ENCODE measurements at regions not wholly inside any gene's neighbourhood (a gene's known extent, or its start where the extent isn't known, plus 50 kb on each side); places are given as distances from the start of the nearest gene placed in this dataset.
A peak's percentile ranks its signal among the peaks of the same experiment; 100 is the strongest.
"Not testable (repeated sequence)": the region's sequence is repeated elsewhere in the genome, so short reads cannot be mapped to it uniquely, and the experiment has no call there.

GRCh38 chr6:149127212-149127611, 190.3 kb upstream of the TAB2 start:
- DNase-seq (ENCODE audit: low read depth) = no peak

- no peak for DNase-seq (ENCODE audit: low read depth)
Measured at GRCh38 chr6:149128489-149129145, 188.9 kb upstream of the TAB2 start.

GRCh38 chr6:149129371-149130077, 188.0 kb upstream of the TAB2 start:
- DNase-seq (ENCODE audit: low read depth) = no peak

DNA sequence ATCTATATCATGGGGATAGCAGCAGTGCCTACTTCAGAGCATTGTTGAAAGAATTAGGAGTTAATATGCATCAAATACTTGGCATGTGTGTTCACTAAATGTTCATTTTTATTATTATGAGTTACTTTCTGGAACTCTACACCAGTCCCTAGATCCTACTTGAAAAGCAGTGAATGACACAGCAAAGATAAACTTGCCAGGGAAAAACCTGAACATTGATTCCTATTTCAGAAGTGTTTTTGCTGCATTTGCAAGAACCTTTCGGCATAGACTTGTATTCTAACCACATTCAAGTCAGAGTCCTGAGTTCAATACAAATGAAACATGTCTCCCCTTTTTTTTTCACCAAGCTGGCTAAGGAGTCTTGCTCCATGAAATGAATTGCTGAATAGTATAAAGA, 187.4 kb upstream of the TAB2 start:
- DNase-seq (ENCODE audit: low read depth) = no peak

DNA sequence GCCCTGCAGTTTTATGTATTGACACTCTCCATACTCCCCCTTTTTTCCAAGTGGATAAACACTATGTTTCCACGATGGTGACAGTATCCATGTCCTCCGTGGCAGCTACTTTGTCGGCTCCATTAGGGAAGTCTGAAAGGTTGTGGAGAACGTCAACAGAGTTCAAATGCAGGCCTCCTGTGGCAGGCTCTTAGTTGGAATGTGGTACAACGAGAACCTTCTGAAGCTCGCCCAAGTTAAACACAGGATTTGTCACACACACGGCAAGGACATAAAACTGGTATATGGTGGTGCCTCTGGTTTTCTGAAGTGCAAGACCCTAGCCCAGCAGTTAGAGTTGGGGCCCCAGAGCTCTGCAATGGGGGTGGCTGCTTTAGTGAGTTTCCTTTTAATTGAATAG, 187.0 kb upstream of the TAB2 start:
- no peak for DNase-seq (ENCODE audit: low read depth)

- DNase-seq (ENCODE audit: low read depth) = no peak
Measured at GRCh38 chr6:149131891-149132290, 185.6 kb upstream of the TAB2 start.

DNA sequence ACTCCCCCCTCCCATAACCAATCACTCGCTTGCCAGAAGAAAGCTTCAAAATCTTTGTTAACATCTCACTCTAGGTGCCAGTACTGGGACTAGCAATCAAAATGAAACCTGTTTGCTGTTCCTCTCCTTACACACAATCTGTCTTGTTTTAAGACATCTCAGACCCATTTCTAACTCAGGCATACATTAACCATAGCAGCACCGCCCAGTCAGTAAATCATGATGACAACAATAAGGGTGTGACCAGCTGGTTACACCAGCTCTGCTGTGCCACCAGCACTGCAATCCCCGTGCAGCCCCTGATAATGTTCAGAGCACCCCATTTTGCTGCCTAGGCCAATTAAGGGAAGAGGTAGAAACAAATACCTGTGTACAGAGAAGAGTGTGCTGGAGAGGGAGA, 185.2 kb upstream of the TAB2 start:
- DNase-seq (ENCODE audit: low read depth) = no peak

- DNase-seq (ENCODE audit: low read depth) = no peak
Measured at GRCh38 chr6:149134511-149134933, 183.0 kb upstream of the TAB2 start.

GRCh38 chr6:149135809-149136208, 181.7 kb upstream of the TAB2 start:
- no peak for DNase-seq (ENCODE audit: low read depth)

DNA sequence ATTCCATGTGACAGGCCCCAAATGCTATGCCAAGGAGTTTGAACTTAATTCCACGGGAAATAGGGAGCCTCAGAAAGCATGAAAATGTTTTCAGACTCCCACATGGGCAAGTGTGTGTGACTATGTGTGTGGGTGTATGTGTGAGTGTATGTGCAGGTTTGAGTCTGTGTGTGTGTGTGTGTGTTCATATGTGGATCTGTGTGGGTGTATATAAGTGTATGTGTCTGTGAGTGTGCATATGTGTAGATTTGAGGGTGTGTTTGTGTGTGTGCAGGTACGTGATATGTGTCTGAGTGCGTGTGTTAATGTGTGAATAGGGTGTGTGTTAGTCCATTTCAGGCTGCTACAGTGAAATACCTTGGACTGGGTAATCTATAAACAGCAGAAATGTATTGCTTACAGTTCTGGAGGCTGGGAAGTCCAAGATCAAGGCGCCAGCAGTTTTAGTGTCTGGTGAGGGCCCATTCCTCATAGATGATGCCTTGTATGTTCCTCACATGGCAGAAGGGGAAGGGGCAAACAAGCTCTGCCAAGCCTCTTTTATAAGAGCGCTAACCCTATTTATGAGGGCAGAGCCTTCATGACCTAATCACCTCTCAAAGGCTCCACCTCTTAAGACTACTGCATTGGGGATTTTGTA, 181.1 kb upstream of the TAB2 start:
- no peak for DNase-seq (ENCODE audit: low read depth)

DNA sequence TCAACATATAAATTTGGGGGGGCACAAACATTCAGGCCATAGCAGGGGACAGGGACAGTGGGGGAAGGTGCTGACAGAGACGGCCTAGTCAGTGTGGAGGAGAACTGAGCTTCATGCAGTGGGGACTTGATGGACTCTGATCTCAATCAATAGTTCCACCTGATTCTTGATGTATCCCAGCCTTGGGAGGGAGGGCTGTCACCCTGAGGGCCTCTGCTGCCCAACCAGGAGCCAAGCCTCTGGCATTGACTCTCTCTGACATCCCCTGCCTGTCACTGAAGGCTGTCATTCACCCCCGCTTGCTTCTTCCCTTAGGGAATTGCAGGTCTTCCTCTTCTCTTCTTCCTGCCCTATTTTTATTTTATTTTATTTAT, 180.6 kb upstream of the TAB2 start:
- DNase-seq (ENCODE audit: low read depth) = no peak

DNA sequence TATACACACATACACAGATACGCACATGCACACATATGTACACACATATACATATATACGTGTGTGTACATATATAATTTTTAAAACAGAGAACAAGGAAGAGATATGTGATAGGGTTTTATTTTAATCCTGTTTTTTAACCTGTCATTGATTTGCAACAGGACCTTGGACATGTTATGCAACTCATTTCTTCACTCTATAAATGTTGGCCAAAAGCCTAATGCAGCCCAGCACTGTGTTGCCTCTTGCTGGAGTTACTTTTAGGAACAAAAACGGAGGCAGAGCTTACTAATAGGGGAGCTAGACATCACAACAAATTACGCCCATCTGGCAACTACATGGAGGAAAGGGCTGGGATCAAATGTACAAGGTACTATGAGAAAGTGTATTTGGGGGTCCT, 179.9 kb upstream of the TAB2 start:
- no peak for DNase-seq (ENCODE audit: low read depth)

DNA sequence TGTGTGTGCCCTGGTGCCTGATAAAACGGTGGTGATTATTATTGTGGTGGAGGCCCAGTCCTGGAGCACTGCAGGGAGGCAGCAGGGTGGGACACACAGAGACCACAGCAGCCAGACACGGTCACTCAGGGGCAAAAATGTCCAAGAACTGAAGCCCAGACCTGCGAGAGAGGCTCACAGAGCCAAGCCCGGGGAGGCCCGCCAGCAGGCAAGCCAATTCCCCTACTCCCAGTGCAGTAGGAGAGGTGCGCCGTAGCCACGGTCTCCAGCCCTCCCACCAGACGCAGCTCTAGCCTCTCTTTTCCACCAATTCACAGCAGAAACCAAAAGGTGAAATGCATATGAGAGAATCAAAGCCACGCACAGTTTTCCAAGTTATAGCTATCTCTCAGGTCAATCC, 179.4 kb upstream of the TAB2 start:
- DNase-seq (ENCODE audit: low read depth) = no peak

GRCh38 chr6:149138699-149139294, 178.7 kb upstream of the TAB2 start:
- DNase-seq (ENCODE audit: low read depth) = no peak

- no peak for DNase-seq (ENCODE audit: low read depth)
Measured at GRCh38 chr6:149139782-149140136, 177.8 kb upstream of the TAB2 start.

- DNase-seq (ENCODE audit: low read depth) = peak; percentile 31
Measured at GRCh38 chr6:149140137-149140909, 177.2 kb upstream of the TAB2 start.

- DNase-seq (ENCODE audit: low read depth) = no peak
Measured at GRCh38 chr6:149140910-149141290, 176.6 kb upstream of the TAB2 start.

GRCh38 chr6:149142924-149143429, 174.5 kb upstream of the TAB2 start:
- DNase-seq (ENCODE audit: low read depth) = no peak

GRCh38 chr6:149145800-149146199, 171.7 kb upstream of the TAB2 start:
- not testable (repeated sequence) for DNase-seq (ENCODE audit: low read depth)

DNA sequence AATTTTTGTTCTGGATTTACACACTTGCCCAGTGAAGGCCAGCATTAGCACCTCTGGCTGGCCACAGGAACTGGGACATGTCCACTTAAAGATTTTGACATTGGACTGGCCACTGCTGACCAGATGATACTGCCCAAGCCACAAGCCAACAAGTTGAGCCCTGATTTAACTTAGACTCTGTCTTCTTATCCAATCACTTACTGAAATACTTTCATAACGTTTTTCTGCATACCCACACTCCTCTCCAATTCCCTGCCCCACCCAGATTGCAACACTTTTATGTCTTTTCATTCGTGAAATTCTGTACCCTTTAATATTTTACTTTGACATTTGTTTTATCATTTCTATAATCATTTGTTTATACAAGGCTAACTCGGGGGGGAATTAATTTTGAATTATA, 170.3 kb upstream of the TAB2 start:
- no peak for DNase-seq (ENCODE audit: low read depth)

DNA sequence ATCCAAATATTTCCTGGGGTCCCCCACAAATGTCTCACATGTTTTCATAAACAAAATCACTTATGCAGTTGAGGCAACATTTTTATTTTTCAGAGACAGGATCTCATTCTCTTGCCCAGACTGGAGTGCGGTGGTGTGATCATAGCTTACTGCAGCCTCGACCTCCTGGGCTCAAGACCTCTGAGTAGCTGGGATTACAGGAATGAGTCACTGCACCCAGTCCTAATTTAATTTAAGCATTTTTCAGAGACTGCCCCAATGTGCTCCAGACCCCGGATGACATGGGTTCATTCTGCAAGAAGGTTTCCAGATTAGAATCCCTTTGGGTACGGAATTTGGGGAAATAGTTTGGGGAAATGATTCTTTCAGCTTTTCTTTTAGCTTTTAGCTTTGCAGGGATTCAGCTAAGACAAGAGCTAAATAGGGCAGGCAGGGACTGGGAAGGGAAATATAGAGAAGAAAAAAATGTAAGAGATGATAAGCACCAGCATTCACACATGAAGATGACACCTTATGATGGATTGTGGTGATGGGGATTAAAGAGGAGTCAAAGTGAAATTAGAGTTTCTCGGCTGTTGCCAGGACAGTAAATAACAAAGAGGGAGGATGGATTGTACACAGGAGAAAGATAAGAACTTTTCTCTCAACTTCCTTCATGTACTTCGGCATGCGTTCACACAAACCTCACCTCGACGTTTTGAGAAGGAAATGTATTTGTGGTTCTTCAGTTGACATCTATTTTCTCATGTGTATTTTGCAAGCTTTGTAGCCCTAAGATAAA, 169.4 kb upstream of the TAB2 start:
- DNase-seq (ENCODE audit: low read depth) = no peak
